Kidney glomerular epithelial cell (primary cell): ENCODE measurements at regions not wholly inside any gene's neighbourhood (a gene's known extent, or its start where the extent isn't known, plus 50 kb on each side); places are given as distances from the start of the nearest gene placed in this dataset.

Source experiments
- DNase-seq: peaks from one replicate; lab custom pipeline; 2025; lab: John Stamatoyannopoulos, UW

GRCh38 chr7:113460067-113460466 lies 341.7 kb upstream of the SMIM30 start:
- no peak for DNase-seq

- no peak for DNase-seq
Observed at GRCh38 chr7:113456533-113456932, 338.2 kb upstream of the SMIM30 start.

- no peak for DNase-seq
Observed at GRCh38 chr7:113454597-113455169, 336.3 kb upstream of the SMIM30 start.

GRCh38 chr7:113452245-113452644 lies 333.9 kb upstream of the SMIM30 start:
- no peak for DNase-seq

GRCh38 chr7:113446791-113447190 lies 328.4 kb upstream of the SMIM30 start:
- no peak for DNase-seq

GRCh38 chr7:113446391-113446790 lies 328.0 kb upstream of the SMIM30 start:
- DNase-seq = no peak

GRCh38 chr7:113444261-113444660 lies 325.9 kb upstream of the SMIM30 start:
- no peak for DNase-seq

- no peak for DNase-seq
Observed at GRCh38 chr7:113440173-113440572, 321.8 kb upstream of the SMIM30 start.

GRCh38 chr7:113431406-113431805 lies 313.1 kb upstream of the SMIM30 start:
- DNase-seq = no peak

- no peak for DNase-seq
Observed at GRCh38 chr7:113424185-113424817, 305.9 kb upstream of the SMIM30 start.

GRCh38 chr7:113421696-113422330 lies 303.5 kb upstream of the SMIM30 start:
- peak; percentile 75 for DNase-seq

- DNase-seq = no peak
Observed at GRCh38 chr7:113414401-113415035, 296.2 kb upstream of the SMIM30 start.

- no peak for DNase-seq
Observed at GRCh38 chr7:113412410-113412809, 294.1 kb upstream of the SMIM30 start.

GRCh38 chr7:113410796-113411195 lies 292.4 kb upstream of the SMIM30 start:
- DNase-seq = no peak

- no peak for DNase-seq
Observed at GRCh38 chr7:113408999-113409398, 290.6 kb upstream of the SMIM30 start.

GRCh38 chr7:113405296-113406056 lies 287.1 kb upstream of the SMIM30 start:
- no peak for DNase-seq

GRCh38 chr7:113404245-113404644 lies 285.9 kb upstream of the SMIM30 start:
- DNase-seq = peak; percentile 12

GRCh38 chr7:113402482-113402881 lies 284.1 kb upstream of the SMIM30 start:
- DNase-seq = no peak

GRCh38 chr7:113402005-113402404 lies 283.7 kb upstream of the SMIM30 start:
- no peak for DNase-seq

GRCh38 chr7:113394856-113395255 lies 276.5 kb upstream of the SMIM30 start:
- no peak for DNase-seq

- no peak for DNase-seq
Observed at GRCh38 chr7:113392841-113393540, 274.6 kb upstream of the SMIM30 start.

GRCh38 chr7:113392421-113392820 lies 274.1 kb upstream of the SMIM30 start:
- no peak for DNase-seq
